Adipocyte (in vitro differentiated cells): ENCODE measurements at regions not wholly inside any gene's neighbourhood (a gene's known extent, or its start where the extent isn't known, plus 50 kb on each side); places are given as distances from the start of the nearest gene placed in this dataset.

ENCODE experiments used
- DNase-seq: peaks from one replicate; pipeline ENCODE4 v3.0.0-alpha.2; 2015; ENCODE audit warnings: low read depth
- H3K27me3 ChIP-seq: replicated peaks from 2 replicates; pipeline ENCODE4 v1.7.0; 2013; ENCODE audit warnings: mild to moderate bottlenecking, low read length, moderate library complexity; ENCODE audit not compliant: control insufficient read depth, insufficient read depth
- H3K36me3 ChIP-seq: 2 replicates; pipeline ENCODE4 v1.7.0; 2013; ENCODE audit warnings: low read length, mild to moderate bottlenecking, moderate library complexity; ENCODE audit not compliant: control insufficient read depth, insufficient read depth, severe bottlenecking
- H3K4me1 ChIP-seq: 2 replicates; pipeline ENCODE4 v1.7.0; 2013; ENCODE audit warnings: mild to moderate bottlenecking, low read length, moderate library complexity; ENCODE audit not compliant: control insufficient read depth, insufficient read depth
- H3K4me3 ChIP-seq: 2 replicates; pipeline ENCODE4 v1.7.0; 2013; ENCODE audit warnings: mild to moderate bottlenecking, low read length, moderate library complexity
- H3K9ac ChIP-seq: 2 replicates; pipeline ENCODE4 v1.7.0; 2013; ENCODE audit warnings: mild to moderate bottlenecking, low read length, moderate library complexity
- H3K9me3 ChIP-seq: 2 replicates; pipeline ENCODE4 v1.7.0; 2013; ENCODE audit warnings: mild to moderate bottlenecking, low read length, moderate library complexity; ENCODE audit not compliant: control insufficient read depth

GRCh38 chr14:95015046-95015445 is 142.3 kb downstream of the DICER1 start:
- no peak for DNase-seq
- H3K9ac ChIP-seq = no peak overlapping the region
- H3K36me3 ChIP-seq = no peaks in the 10 kb centered on the region
- H3K4me1 ChIP-seq = peaks cover 23% of the 10 kb centered on the region
- H3K9me3 ChIP-seq = peaks cover 9% of the 10 kb centered on the region
- no peaks in the 10 kb centered on the region for H3K27me3 ChIP-seq
- no peak overlapping the region for H3K4me3 ChIP-seq

GRCh38 chr14:95014036-95014435 is 143.3 kb downstream of the DICER1 start:
- DNase-seq = no peak
- Histone ChIP-seq H3K4me1 (peaks cover 17% of the 10 kb centered on the region), H3K9ac (no peak overlapping the region), H3K4me3 (no peak overlapping the region), H3K36me3 (no peaks in the 10 kb centered on the region), H3K27me3 (no peaks in the 10 kb centered on the region), H3K9me3 (peaks cover 9% of the 10 kb centered on the region)

- Histone ChIP-seq H3K9ac (no peak overlapping the region), H3K4me1 (peaks cover 11% of the 10 kb centered on the region), H3K27me3 (peaks cover 6% of the 10 kb centered on the region), H3K36me3 (no peaks in the 10 kb centered on the region), H3K9me3 (peaks cover 9% of the 10 kb centered on the region), H3K4me3 (no peak overlapping the region)
- DNase-seq = no peak
These were observed 145.8 kb downstream of the DICER1 start for GRCh38 chr14:95011445-95012006.

- no peak overlapping the region for H3K4me3 ChIP-seq
- peaks cover 5% of the 10 kb centered on the region for H3K9me3 ChIP-seq
- H3K4me1 ChIP-seq = peaks cover 11% of the 10 kb centered on the region
- no peaks in the 10 kb centered on the region for H3K36me3 ChIP-seq
- H3K9ac ChIP-seq = no peak overlapping the region
- peaks cover 6% of the 10 kb centered on the region for H3K27me3 ChIP-seq
- peak; percentile 93 for DNase-seq
These were observed 148.7 kb downstream of the DICER1 start for GRCh38 chr14:95008445-95009217.

- Histone ChIP-seq H3K4me3 (no peak overlapping the region), H3K4me1 (peaks cover 11% of the 10 kb centered on the region), H3K9ac (no peak overlapping the region), H3K27me3 (peaks cover 6% of the 10 kb centered on the region), H3K9me3 (peaks cover 5% of the 10 kb centered on the region), H3K36me3 (no peaks in the 10 kb centered on the region)
- DNase-seq = no peak
These were observed 149.4 kb downstream of the DICER1 start for GRCh38 chr14:95007921-95008320.

GRCh38 chr14:95006479-95006878 is 150.8 kb downstream of the DICER1 start:
- DNase-seq = no peak
- peaks cover 8% of the 10 kb centered on the region for H3K27me3 ChIP-seq
- H3K36me3 ChIP-seq = no peaks in the 10 kb centered on the region
- no peak overlapping the region for H3K4me3 ChIP-seq
- H3K4me1 ChIP-seq = peaks cover 11% of the 10 kb centered on the region
- H3K9me3 ChIP-seq = no peaks in the 10 kb centered on the region
- no peak overlapping the region for H3K9ac ChIP-seq

GRCh38 chr14:95006051-95006450 is 151.3 kb downstream of the DICER1 start:
- H3K4me1 ChIP-seq = peaks cover 11% of the 10 kb centered on the region
- H3K36me3 ChIP-seq = no peaks in the 10 kb centered on the region
- DNase-seq = no peak
- H3K27me3 ChIP-seq = peaks cover 8% of the 10 kb centered on the region
- no peak overlapping the region for H3K4me3 ChIP-seq
- H3K9me3 ChIP-seq = no peaks in the 10 kb centered on the region
- H3K9ac ChIP-seq = no peak overlapping the region

- Histone ChIP-seq H3K9me3 (no peaks in the 10 kb centered on the region), H3K9ac (no peak overlapping the region), H3K36me3 (no peaks in the 10 kb centered on the region), H3K27me3 (peaks cover 8% of the 10 kb centered on the region), H3K4me1 (peaks cover 8% of the 10 kb centered on the region), H3K4me3 (no peak overlapping the region)
- DNase-seq = no peak
These were observed 154.0 kb downstream of the DICER1 start for GRCh38 chr14:95003099-95003960.

- peaks cover 10% of the 10 kb centered on the region for H3K4me1 ChIP-seq
- no peaks in the 10 kb centered on the region for H3K9me3 ChIP-seq
- peaks cover 2% of the 10 kb centered on the region for H3K27me3 ChIP-seq
- no peak overlapping the region for H3K9ac ChIP-seq
- H3K36me3 ChIP-seq = no peaks in the 10 kb centered on the region
- no peak for DNase-seq
- no peak overlapping the region for H3K4me3 ChIP-seq
These were observed 158.6 kb downstream of the DICER1 start for GRCh38 chr14:94998685-94999084.

GRCh38 chr14:94998110-94998509 is 159.2 kb downstream of the DICER1 start:
- DNase-seq = no peak
- Histone ChIP-seq H3K27me3 (peaks cover 2% of the 10 kb centered on the region), H3K4me1 (peaks cover 10% of the 10 kb centered on the region), H3K9me3 (no peaks in the 10 kb centered on the region), H3K4me3 (no peak overlapping the region), H3K9ac (no peak overlapping the region), H3K36me3 (no peaks in the 10 kb centered on the region)

- DNase-seq = no peak
- Histone ChIP-seq H3K9me3 (no peaks in the 10 kb centered on the region), H3K27me3 (no peaks in the 10 kb centered on the region), H3K4me3 (no peak overlapping the region), H3K36me3 (no peaks in the 10 kb centered on the region), H3K4me1 (peaks cover 27% of the 10 kb centered on the region), H3K9ac (no peak overlapping the region)
These were observed 161.8 kb downstream of the DICER1 start for GRCh38 chr14:94995551-94995950.
